GM19351 (cell line): ENCODE measurements at regions not wholly inside any gene's neighbourhood (a gene's known extent, or its start where the extent isn't known, plus 50 kb on each side); places are given as distances from the start of the nearest gene placed in this dataset.
"Not testable (repeated sequence)": the region's sequence is repeated elsewhere in the genome, so short reads cannot be mapped to it uniquely, and the experiment has no call there.

ENCODE experiments used
- ATAC-seq: cut with Tn5 transposase; IDR thresholded peaks from one replicate; pipeline ENCODE4 v1.9.1; 2021; ENCODE audit warnings: mild to moderate bottlenecking, moderate library complexity; ENCODE audit not compliant: unreplicated experiment

DNA sequence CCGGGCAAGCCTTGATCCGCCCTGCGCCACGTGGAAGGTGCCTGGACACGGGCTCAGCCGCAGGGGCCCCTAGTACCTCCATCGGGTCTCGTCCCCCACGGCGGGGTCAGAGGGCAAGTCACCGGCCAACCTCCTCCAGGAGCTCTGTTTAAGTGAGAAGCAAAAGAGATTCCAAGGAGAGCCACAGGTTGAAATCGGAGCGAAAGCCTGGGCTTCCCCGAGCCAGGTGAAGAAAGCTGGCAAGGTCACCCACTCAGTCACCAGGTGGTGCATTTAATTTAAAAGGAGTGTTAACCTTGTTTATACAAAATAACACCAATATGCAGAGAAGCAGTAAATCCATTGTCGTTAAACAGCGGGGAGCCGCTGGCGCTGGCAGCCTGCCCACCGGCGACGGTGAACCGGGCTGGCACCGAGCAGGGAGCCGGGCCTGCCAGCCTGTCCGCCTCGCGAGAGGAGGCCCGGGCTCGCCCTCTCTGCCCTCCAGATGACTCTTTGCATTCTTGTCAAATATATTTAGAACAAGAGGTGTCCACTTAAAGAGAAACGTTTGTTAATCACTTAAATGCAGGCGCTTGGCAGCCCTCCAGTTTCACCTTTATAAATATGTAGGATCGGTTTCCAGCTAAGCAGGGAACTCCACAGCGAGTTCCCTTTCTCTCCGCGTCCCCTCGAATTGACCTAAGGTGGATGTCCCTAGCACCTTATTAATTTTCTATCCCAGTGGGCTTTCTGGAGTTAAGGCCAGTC, 277.3 kb upstream of the NR2F2 start:
- ATAC-seq = no peak

DNA sequence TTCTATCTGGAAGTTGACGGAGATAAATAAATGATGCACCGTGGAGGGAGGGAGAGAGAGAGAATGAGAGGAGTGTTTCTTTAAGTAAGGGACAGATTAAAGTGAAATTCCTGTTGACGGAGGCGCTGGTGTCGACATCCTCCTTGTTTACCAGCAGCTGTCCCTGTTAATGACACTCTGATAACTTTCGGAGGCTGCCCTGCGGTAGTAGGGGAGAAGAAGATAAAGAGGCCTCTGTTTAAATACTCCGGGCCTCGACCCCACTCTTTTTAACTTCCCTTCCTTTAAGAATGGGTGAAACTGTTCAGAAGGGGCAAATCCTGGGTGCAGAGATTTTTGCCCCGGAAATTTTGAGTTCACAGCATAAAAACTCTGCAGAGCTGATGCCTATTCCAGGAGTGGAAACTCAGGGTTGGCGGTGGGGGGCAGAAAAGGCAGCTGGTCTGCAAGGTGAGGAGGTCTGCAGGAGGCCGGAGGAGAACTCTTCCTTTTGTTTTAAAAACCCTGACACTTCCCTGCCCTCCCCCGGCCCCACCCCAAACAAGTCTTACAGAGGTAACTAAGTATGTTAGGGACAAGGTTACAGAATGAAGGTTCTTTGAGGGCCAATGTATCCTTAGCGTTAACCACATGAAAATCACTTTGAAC, 276.6 kb upstream of the NR2F2 start:
- ATAC-seq = no peak

DNA sequence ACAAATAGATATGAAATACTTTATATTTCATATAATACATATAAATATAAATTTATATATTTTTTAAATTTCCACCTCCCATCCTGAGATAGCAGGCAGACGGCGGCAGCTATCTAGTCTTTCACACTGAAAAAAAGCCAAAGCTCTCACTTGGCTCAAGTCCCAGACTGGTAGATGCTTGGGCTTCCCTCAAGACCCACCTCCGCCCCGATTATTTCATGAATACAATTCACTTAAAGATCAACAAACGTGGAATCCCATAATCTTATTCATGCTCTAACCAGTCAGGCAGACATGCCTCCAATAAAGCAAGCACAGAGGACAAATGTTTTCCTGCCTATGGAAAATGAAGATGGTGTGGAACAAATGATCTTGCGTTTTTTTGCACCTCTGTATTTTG, 275.9 kb upstream of the NR2F2 start:
- no peak for ATAC-seq

DNA sequence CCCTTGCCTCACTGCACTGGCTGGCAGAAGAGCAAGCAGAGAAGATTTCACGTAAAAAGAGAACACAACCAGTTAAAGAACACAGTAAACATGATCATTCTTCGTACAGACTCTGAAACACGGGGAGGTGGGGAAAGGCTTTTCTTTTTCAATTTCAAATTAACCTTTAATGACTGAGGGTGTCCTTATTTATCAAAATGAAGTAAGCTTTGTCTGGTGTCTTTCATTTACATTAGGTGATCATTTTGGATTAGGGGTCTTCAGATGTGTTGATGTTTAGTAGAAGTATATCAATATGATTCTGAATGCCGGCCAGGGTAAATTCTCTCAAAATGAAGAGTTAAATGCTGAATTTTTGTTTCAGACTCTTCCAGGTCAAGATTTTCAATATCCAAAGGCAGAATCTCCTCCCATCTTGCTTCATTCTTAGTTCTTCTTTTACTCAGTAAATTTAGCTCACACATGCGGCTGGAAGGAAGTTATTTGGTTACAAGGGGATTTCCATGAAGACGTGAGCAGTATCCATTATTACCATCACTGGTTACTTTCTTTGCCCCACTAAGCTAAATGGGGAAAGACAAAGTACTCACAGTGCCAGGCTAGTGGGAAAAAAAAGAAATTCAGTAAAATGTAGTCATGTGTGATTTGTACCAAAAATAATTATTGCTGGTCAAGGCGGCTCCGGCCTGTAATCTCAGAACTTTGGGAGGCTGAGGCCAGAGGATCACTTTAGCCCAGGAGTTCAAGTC, 272.2 kb upstream of the NR2F2 start:
- ATAC-seq = peak; percentile 85

DNA sequence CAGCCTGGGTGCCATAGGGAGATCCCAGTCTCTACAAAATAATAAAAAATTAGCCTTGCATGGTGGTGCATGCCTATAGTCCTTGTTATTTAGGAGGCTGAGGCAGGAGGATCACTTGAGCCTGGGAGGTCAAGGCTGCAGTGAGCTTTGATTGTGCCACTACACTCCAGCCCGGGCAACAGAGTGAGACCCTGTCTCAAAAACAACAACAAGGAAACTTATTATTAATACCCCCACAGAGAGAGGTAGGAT, 271.7 kb upstream of the NR2F2 start:
- not testable (repeated sequence) for ATAC-seq

DNA sequence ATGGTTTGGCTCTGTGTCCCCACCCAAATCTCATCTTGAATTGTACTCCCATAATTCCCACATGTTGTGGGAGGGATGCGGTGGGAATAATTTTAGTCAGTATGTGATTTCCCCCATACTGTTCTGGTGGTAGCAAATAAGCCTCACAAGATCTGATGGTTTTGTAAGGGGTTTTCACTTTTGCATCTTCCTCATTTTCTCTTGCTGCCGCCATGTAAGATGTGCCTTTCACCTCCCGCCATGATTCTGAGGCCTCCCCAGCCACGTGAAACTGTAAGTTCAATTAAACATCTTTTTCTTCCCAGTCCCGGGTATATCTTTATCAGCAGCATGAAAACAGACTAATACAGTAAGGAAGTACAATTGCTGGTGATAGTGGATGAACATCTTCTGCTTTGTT, 269.9 kb upstream of the NR2F2 start:
- ATAC-seq = not testable (repeated sequence)

DNA sequence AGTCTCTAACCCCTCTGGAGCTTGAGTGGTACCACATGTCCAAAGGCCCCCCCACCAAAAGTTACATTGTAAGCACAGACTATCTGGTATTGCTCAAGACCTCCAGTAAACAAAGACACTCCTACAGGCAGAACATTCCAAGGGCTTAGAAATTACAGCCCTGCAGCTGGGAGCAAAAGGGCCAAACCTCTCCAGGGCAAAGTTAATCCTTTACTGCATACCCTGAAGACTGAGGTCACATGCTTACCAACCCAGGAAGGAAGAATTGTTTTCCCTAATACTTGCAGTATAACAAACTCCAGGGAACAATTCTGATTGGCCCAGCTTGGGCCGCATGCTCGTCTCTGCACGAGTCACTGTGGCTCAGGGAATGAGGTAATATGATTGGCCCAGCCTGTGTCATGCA, 266.1 kb upstream of the NR2F2 start:
- no peak for ATAC-seq

DNA sequence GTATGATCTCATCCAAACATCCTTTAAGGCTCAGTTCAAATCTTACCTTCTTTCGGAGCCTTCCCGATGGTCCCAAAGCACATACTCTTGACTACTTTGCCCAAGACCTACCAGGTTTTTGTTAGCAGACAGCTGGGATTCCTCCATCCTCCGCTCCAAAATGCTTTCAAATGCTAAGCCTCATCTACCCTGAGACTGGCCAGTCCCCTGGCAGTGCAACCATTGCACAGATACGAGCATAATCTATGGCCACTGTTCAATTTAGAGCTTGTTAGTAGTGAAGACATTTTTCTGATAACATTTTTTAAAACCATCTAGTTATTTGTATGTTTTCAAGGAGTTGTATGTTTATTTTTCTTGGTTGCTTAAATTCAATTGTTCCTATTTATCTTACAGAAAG, 264.4 kb upstream of the NR2F2 start:
- no peak for ATAC-seq

DNA sequence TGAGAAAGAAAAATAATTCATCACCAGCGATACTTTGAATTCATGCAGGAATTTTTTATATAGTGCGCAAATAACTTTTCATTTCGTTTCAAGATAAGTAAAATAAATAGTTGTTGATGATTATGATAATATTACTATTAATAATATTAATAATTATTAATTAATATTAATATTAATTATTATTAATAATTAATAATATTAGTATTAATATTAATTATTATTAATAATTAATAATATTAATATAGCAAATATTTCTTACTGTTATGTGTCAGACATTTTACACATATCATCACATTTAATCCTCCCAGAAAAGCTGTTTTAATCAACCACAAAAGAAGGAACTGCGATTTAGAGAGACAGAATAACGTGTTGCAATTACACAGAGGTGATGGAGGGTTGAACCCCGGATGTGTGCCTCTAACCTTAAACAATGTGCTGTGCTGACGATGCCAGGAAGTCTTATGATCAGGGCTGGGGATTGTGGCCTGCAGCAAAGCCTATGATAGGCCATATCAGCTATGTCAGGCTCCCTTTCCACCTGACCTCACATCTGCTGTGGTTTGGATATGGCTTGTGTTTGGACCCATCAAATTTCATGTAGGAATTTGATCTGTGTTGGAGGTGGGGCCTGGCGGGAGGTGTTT, 263.5 kb upstream of the NR2F2 start:
- no peak for ATAC-seq

DNA sequence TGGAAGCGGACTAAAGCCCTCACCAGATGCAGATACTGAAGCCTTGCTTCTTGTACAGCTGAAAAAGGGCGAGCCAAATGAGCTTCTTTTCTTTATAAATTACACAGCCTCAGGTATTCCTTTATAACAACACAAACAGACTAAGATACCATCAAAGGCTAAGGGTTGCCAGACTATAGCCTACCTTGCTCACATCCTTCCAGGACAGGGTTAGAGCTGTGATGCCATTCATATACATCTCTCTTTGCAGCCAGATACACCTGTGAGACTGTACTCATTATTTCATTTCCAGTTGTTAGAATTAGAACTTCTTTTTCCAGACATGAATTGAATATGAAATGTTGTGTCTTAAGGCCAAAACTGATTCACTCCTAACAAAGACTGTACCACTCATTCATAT, 262.8 kb upstream of the NR2F2 start:
- ATAC-seq = no peak

DNA sequence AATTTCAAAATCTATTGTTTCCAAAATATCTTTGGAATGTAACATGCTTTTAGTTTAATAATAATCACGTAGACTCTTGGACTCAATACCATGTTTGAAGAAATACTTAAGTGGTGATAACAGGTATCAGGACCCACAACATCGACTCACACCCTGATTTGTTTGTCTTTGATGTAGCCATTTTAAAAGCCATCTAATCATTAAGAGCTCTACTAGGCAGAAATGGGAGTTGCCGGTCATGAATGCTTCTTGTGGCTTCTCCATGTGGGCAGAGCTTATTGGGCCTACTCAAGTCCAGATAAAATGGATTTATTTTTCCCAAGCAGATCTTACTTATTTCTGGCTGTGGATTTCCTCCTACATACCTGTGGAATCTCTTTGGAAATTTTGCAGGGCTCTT, 261.6 kb upstream of the NR2F2 start:
- ATAC-seq = no peak

DNA sequence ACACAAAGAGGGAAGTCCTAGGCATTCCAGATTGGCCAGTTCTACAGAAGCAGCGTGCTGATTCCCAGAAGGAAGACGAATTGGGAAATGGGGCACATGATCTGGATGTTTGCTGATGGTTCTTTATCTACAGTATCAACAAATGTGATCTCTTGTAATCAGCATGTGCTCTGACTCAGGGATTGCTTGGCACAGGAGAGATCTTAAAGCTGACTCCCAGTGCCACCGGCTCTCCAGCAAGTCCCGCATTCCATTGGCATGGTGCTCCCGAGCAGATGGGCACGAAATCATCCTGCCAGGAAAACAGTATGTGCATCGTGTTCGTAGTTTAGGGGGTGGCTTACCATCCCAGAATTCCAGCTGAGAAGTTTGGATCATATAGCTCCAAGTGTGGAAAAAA, 259.9 kb upstream of the NR2F2 start:
- no peak for ATAC-seq

DNA sequence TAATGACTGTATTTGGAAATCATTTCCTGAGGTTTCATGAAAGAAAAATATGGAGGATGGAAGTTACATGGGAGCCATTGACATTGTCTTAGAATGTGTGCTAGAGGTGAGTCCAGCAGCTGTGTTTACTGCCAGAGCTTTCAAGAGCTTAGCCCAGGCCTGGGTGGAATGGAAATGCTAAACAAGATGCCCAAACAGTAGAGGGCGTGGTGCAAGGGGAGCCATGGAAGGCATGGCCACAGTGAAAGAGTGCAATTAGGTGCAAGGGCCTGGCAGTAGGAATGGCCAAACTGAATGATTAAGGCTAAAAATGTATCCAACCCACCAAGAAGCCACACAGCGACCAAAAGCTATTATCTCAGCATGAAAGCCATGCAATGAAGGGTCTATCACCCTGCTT, 257.7 kb upstream of the NR2F2 start:
- no peak for ATAC-seq

DNA sequence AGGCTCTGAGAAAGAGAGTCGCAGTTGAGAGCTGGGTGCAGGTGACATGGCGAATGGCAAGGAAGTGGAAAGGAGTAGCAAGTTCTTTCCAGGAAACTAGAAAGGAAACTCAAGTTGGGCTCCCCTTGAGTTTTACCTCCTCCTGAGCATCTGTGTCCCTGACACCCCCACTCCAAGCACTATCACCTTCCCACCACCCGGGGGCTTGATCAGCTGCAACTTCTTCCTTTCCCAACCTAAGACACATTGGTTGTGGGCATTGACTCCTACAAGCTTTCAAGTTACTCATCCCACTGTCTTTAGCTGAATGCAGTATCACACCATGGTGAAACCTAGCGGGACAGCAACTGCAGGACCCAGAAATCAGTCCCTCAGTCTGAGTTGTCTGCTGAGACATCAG, 256.6 kb upstream of the NR2F2 start:
- no peak for ATAC-seq

DNA sequence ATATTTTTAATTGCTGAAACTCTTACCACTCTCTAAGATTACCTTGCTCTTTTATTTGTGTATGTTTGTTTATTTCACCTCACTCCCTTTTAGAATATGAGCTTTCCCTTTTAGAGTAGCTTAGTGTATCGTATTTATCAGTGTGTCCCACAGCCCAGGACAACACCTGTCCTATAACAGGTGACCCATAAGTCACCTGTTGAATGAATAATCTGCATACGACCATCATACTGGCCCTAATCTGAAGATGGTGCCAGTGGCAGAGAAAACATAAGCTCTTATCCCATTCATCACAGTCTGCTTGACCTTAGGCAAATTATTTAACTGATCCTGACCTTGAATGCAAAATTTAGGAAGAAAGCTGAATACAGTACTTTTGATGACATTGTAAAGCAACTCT, 254.6 kb upstream of the NR2F2 start:
- no peak for ATAC-seq

DNA sequence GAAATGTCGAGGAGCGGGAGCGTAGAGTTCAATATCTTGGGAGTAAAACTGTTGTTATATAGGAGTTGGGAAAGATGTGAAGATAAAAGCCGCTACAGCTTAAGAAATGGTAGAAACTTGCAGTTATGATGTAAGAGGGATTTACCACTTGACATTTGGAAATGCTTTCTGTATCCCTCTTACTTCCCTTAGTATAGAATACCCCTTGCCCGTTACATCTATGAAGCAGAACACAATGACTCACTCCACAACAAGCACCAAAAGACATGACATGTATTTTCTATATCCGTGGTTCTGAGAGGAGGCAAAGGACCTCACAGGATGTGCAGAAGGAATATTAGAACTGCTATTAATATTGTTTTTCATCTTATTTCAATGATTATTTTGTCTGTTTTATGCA, 254.2 kb upstream of the NR2F2 start:
- no peak for ATAC-seq

DNA sequence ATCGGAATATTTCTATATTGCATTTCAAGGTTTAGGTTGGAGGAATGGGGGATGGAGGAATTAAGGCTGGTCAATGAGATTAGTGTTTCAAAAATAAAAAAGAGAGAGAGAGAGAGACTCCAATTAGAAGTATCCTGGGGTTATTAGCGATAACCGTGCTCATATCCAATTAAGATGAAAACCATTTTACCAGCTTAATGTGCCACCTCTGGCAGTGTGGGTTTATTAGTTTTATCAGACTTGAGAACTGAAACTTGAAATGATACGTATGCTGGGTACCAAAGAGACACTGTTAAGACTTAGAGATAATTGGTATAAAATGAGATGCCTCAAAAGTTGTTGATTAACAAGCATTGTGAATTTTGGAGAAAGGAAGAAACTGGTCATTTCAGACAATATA, 251.5 kb upstream of the NR2F2 start:
- ATAC-seq = no peak

DNA sequence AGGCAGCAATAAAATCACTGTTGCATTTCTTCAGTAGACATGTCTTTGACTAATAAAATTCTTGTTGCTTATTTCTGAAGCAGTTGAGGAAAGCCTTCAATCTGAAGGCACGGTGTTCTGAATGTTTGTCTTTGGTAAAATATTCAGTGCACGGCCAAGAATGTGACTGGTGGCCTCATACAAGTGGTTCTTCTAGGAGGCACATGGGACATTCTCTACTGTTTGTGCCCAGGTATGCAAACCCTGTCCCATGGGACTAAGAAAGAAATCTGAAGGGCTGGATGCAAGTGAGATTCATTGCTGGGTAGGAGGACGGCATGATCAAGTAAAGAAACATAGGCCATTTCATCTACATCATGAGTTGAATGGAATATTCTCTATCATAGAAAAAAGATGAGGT, 250.6 kb upstream of the NR2F2 start:
- ATAC-seq = no peak

DNA sequence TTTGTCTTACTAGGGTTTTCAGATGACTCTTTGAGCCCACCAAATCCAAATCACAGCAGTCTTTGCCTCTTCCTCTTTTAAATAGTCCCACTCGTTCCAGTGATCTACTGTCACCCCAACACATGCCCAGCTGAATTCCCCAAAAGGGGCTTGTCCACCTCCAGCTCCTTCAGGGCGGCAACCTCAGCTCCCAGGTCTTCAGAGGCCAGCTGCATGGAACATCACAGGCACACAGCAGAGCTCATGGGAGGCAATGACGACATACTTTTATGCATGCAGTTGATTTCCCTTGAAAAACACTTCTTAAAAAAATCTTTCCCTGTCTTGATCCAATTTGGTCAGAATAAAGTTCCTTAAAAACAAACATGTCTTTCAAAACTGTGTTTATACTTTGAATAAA, 244.3 kb upstream of the NR2F2 start:
- no peak for ATAC-seq

DNA sequence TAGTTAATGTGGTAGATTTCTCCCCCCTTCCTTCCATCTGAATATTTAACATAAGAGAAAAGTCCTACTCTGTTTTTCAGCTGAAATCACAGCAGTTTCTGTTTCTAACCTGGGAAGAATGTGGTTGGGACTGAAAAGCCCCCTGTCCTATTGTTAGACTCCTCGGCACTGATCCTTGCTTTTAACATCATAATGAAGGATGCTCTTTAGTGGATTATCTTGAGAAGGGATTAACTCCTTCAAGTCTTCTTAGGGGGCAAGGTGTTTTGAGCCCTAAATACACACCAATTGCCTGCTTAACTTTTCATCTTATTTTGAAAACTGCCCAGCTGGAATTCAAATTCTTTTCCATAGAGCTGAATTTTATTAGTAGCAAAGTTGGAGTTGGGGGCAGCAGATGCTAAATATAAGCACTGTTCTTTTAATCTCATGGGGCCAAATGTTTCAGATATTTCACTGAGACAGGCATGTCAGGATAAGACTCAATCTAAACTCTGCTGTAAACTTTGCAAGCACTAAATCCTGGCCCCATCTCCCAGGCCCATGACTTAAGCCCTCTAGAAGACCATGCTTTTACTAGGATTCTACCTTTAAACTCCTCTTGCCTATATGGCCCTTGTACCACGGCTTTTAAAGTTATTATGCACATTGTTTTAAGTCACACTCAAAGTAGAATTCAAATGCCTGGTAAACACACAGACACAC, 243.2 kb upstream of the NR2F2 start:
- ATAC-seq = no peak

DNA sequence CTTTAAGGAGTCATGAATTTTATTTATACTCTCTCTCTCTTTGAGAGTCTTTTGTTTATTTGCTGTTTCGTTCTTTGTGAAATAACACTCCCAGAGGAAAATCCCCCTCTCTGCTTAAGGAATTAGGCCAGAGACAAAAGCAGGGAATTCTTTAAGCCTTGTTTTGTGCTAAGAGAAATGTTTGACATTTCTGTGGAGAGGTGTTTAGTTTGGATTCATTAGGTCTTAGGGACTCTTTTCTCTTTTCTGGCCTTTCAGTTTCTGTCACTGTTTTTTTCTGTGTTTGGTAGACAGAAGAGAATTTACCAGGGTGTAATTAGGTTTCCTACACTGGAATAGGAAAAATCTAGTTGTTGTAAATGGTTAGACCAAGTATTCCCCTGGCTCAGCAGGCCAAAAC, 241.8 kb upstream of the NR2F2 start:
- no peak for ATAC-seq
